ENCODE measurements at regions not wholly inside any gene's neighbourhood (a gene's known extent, or its start where the extent isn't known, plus 50 kb on each side); places are given as distances from the start of the nearest gene placed in this dataset.

DNA sequence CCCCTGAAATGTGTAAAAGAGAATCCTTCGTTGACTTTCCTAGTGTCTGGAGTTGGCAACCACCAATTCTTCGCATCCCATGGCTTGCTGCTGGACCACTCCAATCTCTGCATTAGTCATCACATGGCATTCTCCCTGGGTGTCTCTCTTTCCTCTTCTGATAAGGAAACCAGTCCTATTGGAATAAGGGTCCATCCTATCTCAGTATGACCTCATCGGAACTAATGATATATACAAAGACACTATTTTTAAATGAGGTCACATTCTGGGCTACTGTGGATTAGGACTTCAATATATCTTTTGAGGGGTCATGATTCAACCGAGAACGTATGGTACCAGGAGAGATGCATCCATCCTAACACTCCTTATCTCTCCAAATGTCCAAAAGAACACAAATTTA is 259.1 kb upstream of the CPEB2 start:
- Histone ChIP-seq H3K9me3 (ENCODE audit: insufficient read depth, low read length) (no peaks in the 10 kb centered on the region), H3K9ac (ENCODE audit: insufficient read length, low read depth) (no peak overlapping the region), H3K36me3 (ENCODE audit: insufficient read depth, insufficient read length, low read length) (no peaks in the 10 kb centered on the region), H3K4me1 (ENCODE audit: insufficient read depth, insufficient read length) (peaks cover 2% of the 10 kb centered on the region), H3K4me3 (ENCODE audit: insufficient read length, low read depth) (no peak overlapping the region), H3K27me3 (ENCODE audit: insufficient read depth, insufficient read length) (no peaks in the 10 kb centered on the region)
- no peak for DNase-seq (ENCODE audit: low read depth, low spot score)
- TF ChIP-seq ZNF274 (IDR thresholded peaks at IDR 0.05; ENCODE audit: low read depth, low read length) (no peak), YY1 (IDR thresholded peaks at IDR 0.05; ENCODE audit: insufficient read depth, insufficient read length) (no peak), SUZ12 (IDR thresholded peaks at IDR 0.05; ENCODE audit: extremely low read depth, insufficient read depth, insufficient read length) (no peak)

DNA sequence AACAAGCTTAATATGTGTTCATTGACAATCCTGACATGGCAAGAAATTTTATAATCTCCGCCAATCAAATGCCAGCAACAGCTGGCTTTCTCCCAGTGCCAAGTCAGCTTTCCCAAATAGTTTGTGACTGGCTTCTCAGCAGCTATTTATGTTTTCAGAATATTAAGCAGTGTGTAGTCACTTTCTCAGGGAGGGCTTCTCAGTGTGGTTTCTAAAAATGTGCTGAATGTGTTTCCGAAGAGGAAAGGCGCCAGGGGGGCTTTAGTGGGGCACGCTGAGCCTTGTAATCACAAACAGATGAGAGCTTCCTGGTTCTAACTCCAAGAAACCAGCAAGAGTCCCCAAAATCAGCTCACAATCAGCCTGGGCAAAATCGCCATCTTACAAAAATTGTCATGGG is 258.7 kb upstream of the CPEB2 start:
- no peak for DNase-seq (ENCODE audit: low read depth, low spot score)
- H3K4me1 ChIP-seq (ENCODE audit: insufficient read depth, insufficient read length): peaks cover 2% of the 10 kb centered on the region
- H3K9ac ChIP-seq (ENCODE audit: insufficient read length, low read depth): no peak overlapping the region
- H3K27me3 ChIP-seq (ENCODE audit: insufficient read depth, insufficient read length): no peaks in the 10 kb centered on the region
- H3K4me3 ChIP-seq (ENCODE audit: insufficient read length, low read depth): no peak overlapping the region
- no peaks in the 10 kb centered on the region for H3K9me3 ChIP-seq (ENCODE audit: insufficient read depth, low read length)
- H3K36me3 ChIP-seq (ENCODE audit: insufficient read depth, insufficient read length, low read length): no peaks in the 10 kb centered on the region
- TF ChIP-seq SUZ12 (IDR thresholded peaks at IDR 0.05; ENCODE audit: extremely low read depth, insufficient read depth, insufficient read length) (no peak), YY1 (IDR thresholded peaks at IDR 0.05; ENCODE audit: insufficient read depth, insufficient read length) (no peak), ZNF274 (IDR thresholded peaks at IDR 0.05; ENCODE audit: low read depth, low read length) (no peak)

DNA sequence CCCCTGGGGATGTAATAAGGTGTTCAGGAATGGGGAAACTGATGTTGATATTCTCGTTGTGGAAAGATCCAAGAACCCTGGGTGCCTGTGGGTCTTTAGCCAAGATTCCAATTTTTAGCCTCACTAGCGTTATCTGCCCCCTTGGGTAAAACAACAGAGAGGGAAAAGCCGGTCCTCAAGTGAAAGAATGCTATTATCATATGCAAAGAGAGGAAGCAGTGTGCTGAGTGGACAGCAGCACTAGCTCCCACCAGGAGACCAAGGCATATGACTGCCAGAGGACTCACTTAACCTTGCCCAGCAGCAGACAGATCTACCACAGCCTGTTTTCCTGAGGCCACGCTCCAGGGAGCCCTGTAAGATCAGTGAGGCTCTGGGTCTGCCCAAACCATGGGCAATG is 257.9 kb upstream of the CPEB2 start:
- no peak for TF ChIP-seq ZNF274 (IDR thresholded peaks at IDR 0.05; ENCODE audit: low read depth, low read length)
- TF ChIP-seq YY1 (IDR thresholded peaks at IDR 0.05; ENCODE audit: insufficient read depth, insufficient read length): no peak
- TF ChIP-seq SUZ12 (IDR thresholded peaks at IDR 0.05; ENCODE audit: extremely low read depth, insufficient read depth, insufficient read length): no peak
- Histone ChIP-seq H3K27me3 (ENCODE audit: insufficient read depth, insufficient read length) (no peaks in the 10 kb centered on the region), H3K36me3 (ENCODE audit: insufficient read depth, insufficient read length, low read length) (no peaks in the 10 kb centered on the region), H3K4me1 (ENCODE audit: insufficient read depth, insufficient read length) (peaks cover 2% of the 10 kb centered on the region), H3K4me3 (ENCODE audit: insufficient read length, low read depth) (no peak overlapping the region), H3K9me3 (ENCODE audit: insufficient read depth, low read length) (no peaks in the 10 kb centered on the region), H3K9ac (ENCODE audit: insufficient read length, low read depth) (no peak overlapping the region)
- DNase-seq (ENCODE audit: low read depth, low spot score): no peak

DNA sequence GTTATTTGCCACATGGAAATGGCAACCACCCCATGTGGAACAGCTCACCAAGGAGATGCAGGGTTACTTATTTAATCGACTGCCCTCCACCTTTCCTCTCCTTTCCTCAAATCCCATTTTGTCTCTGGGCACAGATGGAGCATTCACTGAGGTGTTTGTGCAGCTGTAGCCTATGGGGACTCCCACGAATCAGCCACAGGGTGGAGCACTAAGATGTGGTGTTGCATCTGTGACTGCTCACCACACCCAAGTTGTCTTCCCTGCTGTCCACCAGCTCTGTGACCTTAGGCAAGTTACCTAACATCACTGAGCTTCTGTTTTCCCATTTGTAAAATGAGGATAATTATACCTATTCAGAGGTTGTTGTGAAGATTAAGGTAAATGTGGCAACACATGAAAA is 252.4 kb upstream of the CPEB2 start:
- no peak for DNase-seq (ENCODE audit: low read depth, low spot score)
- Histone ChIP-seq H3K4me3 (ENCODE audit: insufficient read length, low read depth) (no peak overlapping the region), H3K9ac (ENCODE audit: insufficient read length, low read depth) (no peak overlapping the region), H3K9me3 (ENCODE audit: insufficient read depth, low read length) (peaks cover 39% of the 10 kb centered on the region), H3K27me3 (ENCODE audit: insufficient read depth, insufficient read length) (no peaks in the 10 kb centered on the region), H3K36me3 (ENCODE audit: insufficient read depth, insufficient read length, low read length) (no peaks in the 10 kb centered on the region), H3K4me1 (ENCODE audit: insufficient read depth, insufficient read length) (no peaks in the 10 kb centered on the region)
- TF ChIP-seq ZNF274 (IDR thresholded peaks at IDR 0.05; ENCODE audit: low read depth, low read length) (no peak), SUZ12 (IDR thresholded peaks at IDR 0.05; ENCODE audit: extremely low read depth, insufficient read depth, insufficient read length) (no peak), YY1 (IDR thresholded peaks at IDR 0.05; ENCODE audit: insufficient read depth, insufficient read length) (no peak)

DNA sequence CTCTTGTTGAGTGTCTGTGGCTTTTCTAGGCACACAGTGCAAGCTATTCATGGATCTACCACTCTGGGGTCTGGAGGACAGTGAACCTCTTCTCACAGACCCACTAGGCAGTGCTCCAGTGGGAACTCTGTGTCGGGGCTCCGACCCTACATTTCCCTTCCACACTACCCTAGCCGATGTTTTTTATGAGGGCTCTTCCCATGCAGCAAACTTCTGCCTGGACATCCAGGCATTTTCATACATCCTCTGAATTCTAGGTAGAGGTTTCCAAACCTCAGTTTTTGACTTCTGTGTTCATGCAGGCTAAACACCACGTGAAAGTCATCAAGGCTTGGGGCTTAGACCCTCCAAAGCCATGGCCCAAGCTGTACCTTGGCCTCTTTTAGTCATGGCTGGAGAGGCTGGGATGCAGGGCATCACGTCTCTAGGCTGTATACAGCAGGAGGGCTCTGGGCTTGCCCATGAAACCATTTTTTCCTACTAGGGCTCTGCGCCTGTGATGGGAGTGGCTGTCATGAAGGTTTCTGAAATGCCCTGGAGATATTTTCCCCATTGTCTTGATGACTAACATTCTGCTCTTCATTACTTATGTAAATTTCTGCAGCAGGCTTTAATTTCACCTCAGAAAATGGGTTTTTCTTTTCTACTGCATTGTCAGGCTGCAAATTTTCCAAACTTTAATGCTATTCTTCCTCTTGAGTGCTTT is 249.8 kb upstream of the CPEB2 start:
- H3K36me3 ChIP-seq (ENCODE audit: insufficient read depth, insufficient read length, low read length): no peaks in the 10 kb centered on the region
- no peaks in the 10 kb centered on the region for H3K4me1 ChIP-seq (ENCODE audit: insufficient read depth, insufficient read length)
- TF ChIP-seq ZNF274 (IDR thresholded peaks at IDR 0.05; ENCODE audit: low read depth, low read length) (no peak), YY1 (IDR thresholded peaks at IDR 0.05; ENCODE audit: insufficient read depth, insufficient read length) (no peak), SUZ12 (IDR thresholded peaks at IDR 0.05; ENCODE audit: extremely low read depth, insufficient read depth, insufficient read length) (no peak)
- H3K27me3 ChIP-seq (ENCODE audit: insufficient read depth, insufficient read length): no peaks in the 10 kb centered on the region
- peaks cover 41% of the 10 kb centered on the region for H3K9me3 ChIP-seq (ENCODE audit: insufficient read depth, low read length)
- no peak overlapping the region for H3K9ac ChIP-seq (ENCODE audit: insufficient read length, low read depth)
- H3K4me3 ChIP-seq (ENCODE audit: insufficient read length, low read depth): no peak overlapping the region
- no peak for DNase-seq (ENCODE audit: low read depth, low spot score)

DNA sequence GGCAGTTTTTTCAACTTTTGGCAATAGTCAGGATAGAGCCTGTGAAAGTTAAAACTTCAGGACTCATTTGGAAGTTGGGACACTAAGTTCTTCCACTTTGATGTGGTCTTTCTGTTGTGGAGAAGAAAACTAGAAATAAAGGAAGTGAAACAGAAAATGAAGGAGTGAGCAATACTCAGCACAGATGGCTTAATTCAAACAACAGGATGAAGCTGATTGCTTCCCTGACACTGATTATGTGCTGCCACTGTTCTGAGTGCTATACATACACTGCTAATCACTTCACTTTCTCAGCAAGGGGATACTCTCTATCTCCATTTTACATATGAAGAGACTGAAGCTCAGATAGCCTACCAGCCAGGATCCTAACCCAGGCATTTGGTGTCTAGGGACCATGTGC is 235.1 kb upstream of the CPEB2 start:
- H3K36me3 ChIP-seq (ENCODE audit: insufficient read depth, insufficient read length, low read length): no peaks in the 10 kb centered on the region
- no peak overlapping the region for H3K4me3 ChIP-seq (ENCODE audit: insufficient read length, low read depth)
- TF ChIP-seq YY1 (IDR thresholded peaks at IDR 0.05; ENCODE audit: insufficient read depth, insufficient read length): no peak
- TF ChIP-seq ZNF274 (IDR thresholded peaks at IDR 0.05; ENCODE audit: low read depth, low read length): no peak
- no peak for TF ChIP-seq SUZ12 (IDR thresholded peaks at IDR 0.05; ENCODE audit: extremely low read depth, insufficient read depth, insufficient read length)
- no peaks in the 10 kb centered on the region; the same call in 1 of the 2 replicates for H3K9me3 ChIP-seq (ENCODE audit: insufficient read depth, low read length)
- no peak overlapping the region for H3K9ac ChIP-seq (ENCODE audit: insufficient read length, low read depth)
- H3K4me1 ChIP-seq (ENCODE audit: insufficient read depth, insufficient read length): no peaks in the 10 kb centered on the region
- DNase-seq (ENCODE audit: low read depth, low spot score): no peak
- H3K27me3 ChIP-seq (ENCODE audit: insufficient read depth, insufficient read length): no peaks in the 10 kb centered on the region

GRCh38 chr4:14768449-14768848 is 233.8 kb upstream of the CPEB2 start:
- H3K4me3 ChIP-seq (ENCODE audit: insufficient read length, low read depth): no peak overlapping the region
- no peak for DNase-seq (ENCODE audit: low read depth, low spot score)
- H3K36me3 ChIP-seq (ENCODE audit: insufficient read depth, insufficient read length, low read length): no peaks in the 10 kb centered on the region
- H3K27me3 ChIP-seq (ENCODE audit: insufficient read depth, insufficient read length): no peaks in the 10 kb centered on the region
- H3K9ac ChIP-seq (ENCODE audit: insufficient read length, low read depth): no peak overlapping the region
- no peaks in the 10 kb centered on the region for H3K4me1 ChIP-seq (ENCODE audit: insufficient read depth, insufficient read length)
- no peaks in the 10 kb centered on the region; the same call in 1 of the 2 replicates for H3K9me3 ChIP-seq (ENCODE audit: insufficient read depth, low read length)
- TF ChIP-seq SUZ12 (IDR thresholded peaks at IDR 0.05; ENCODE audit: extremely low read depth, insufficient read depth, insufficient read length) (no peak), ZNF274 (IDR thresholded peaks at IDR 0.05; ENCODE audit: low read depth, low read length) (no peak), YY1 (IDR thresholded peaks at IDR 0.05; ENCODE audit: insufficient read depth, insufficient read length) (no peak)

Data from NT2/D1 (cell line).